WERI-Rb-1 (cell line): ENCODE measurements at regions not wholly inside any gene's neighbourhood (a gene's known extent, or its start where the extent isn't known, plus 50 kb on each side); places are given as distances from the start of the nearest gene placed in this dataset.
"Not testable (repeated sequence)": the region's sequence is repeated elsewhere in the genome, so short reads cannot be mapped to it uniquely, and the experiment has no call there.

Experiments used
- DNase-seq: peaks from one replicate; pipeline ENCODE4 v3.0.0-alpha.2; 2020
- H3K27ac ChIP-seq: fragments of 250-450 bp; sonication (Bioruptor Pico); 2 replicates; pipeline ENCODE4 v1.5.1; 2020; ENCODE audit warnings: mild to moderate bottlenecking, moderate library complexity
- H3K27me3 ChIP-seq: fragments of 250-450 bp; sonication (Bioruptor Pico); 2 replicates; pipeline ENCODE4 v1.5.1; 2021; ENCODE audit warnings: mild to moderate bottlenecking, low read depth, moderate library complexity; ENCODE audit not compliant: insufficient read depth, severe bottlenecking
- H3K36me3 ChIP-seq: fragments of 250-450 bp; sonication (Bioruptor Pico); 2 replicates; pipeline ENCODE4 v1.5.1; 2020; ENCODE audit warnings: mild to moderate bottlenecking, moderate library complexity
- H3K4me3 ChIP-seq: 2 replicates; pipeline ENCODE4 v1.5.1; 2011; ENCODE audit warnings: low read depth, mild to moderate bottlenecking, control low read depth, low read length
- H3K9me3 ChIP-seq: fragments of 250-450 bp; sonication (Bioruptor Pico); 2 replicates; pipeline ENCODE4 v1.5.1; 2021; ENCODE audit warnings: mild to moderate bottlenecking, moderate library complexity; ENCODE audit not compliant: severe bottlenecking
- CTCF ChIP-seq: IDR thresholded peaks from 2 replicates; pipeline ENCODE4 v1.5.1; 2011; ENCODE audit warnings: low read depth, mild to moderate bottlenecking, control low read depth, inconsistent platforms, low read length

GRCh38 chr2:234357666-234358065 is 139.2 kb downstream of the ARL4C start:
- no peak for DNase-seq
- H3K27ac ChIP-seq, result no peak overlapping the region
- H3K9me3 ChIP-seq, result peaks cover 3% of the 10 kb centered on the region
- no peaks in the 10 kb centered on the region for H3K36me3 ChIP-seq
- no peak overlapping the region for H3K4me3 ChIP-seq
- TF ChIP-seq CTCF, result no peak
- no peaks in the 10 kb centered on the region for H3K27me3 ChIP-seq

- TF ChIP-seq CTCF, result no peak
- no peaks in the 10 kb centered on the region for H3K36me3 ChIP-seq
- peaks cover 3% of the 10 kb centered on the region for H3K9me3 ChIP-seq
- DNase-seq, result no peak
- H3K4me3 ChIP-seq, result no peak overlapping the region
- H3K27ac ChIP-seq, result no peak overlapping the region
- no peaks in the 10 kb centered on the region for H3K27me3 ChIP-seq
Measured at GRCh38 chr2:234355808-234356365, 141.0 kb downstream of the ARL4C start.

GRCh38 chr2:234355021-234355720 is 141.7 kb downstream of the ARL4C start:
- no peaks in the 10 kb centered on the region for H3K36me3 ChIP-seq
- H3K27me3 ChIP-seq, result no peaks in the 10 kb centered on the region
- peaks cover 3% of the 10 kb centered on the region for H3K9me3 ChIP-seq
- DNase-seq, result peak; percentile 30
- H3K27ac ChIP-seq, result no peak overlapping the region
- TF ChIP-seq CTCF, result no peak
- no peak overlapping the region for H3K4me3 ChIP-seq

GRCh38 chr2:234352270-234352669 is 144.6 kb downstream of the ARL4C start:
- H3K36me3 ChIP-seq, result no peaks in the 10 kb centered on the region
- TF ChIP-seq CTCF, result no peak
- no peaks in the 10 kb centered on the region for H3K27me3 ChIP-seq
- no peak overlapping the region for H3K27ac ChIP-seq
- DNase-seq, result no peak
- peaks cover 3% of the 10 kb centered on the region for H3K9me3 ChIP-seq
- H3K4me3 ChIP-seq, result no peak overlapping the region

- not testable (repeated sequence) for H3K27me3 ChIP-seq, H3K36me3 ChIP-seq, H3K9me3 ChIP-seq, H3K27ac ChIP-seq, DNase-seq, H3K4me3 ChIP-seq
Measured at GRCh38 chr2:234351866-234352265, 145.0 kb downstream of the ARL4C start.

GRCh38 chr2:234348081-234348480 is 148.8 kb downstream of the ARL4C start:
- DNase-seq, result no peak

More at GRCh38 chr2:234348081-234348480, 148.8 kb downstream of the ARL4C start:
- TF ChIP-seq CTCF, result no peak
- Histone ChIP-seq H3K9me3 (peaks cover 2% of the 10 kb centered on the region), H3K27ac (no peak overlapping the region), H3K4me3 (no peak overlapping the region), H3K36me3 (no peaks in the 10 kb centered on the region), H3K27me3 (no peaks in the 10 kb centered on the region)
